Glutamatergic neuron (in vitro differentiated cells): ENCODE measurements at regions not wholly inside any gene's neighbourhood (a gene's known extent, or its start where the extent isn't known, plus 50 kb on each side); places are given as distances from the start of the nearest gene placed in this dataset.

Experiments
- DNase-seq: peaks from one replicate; pipeline ENCODE4 v3.0.0; 2022
- H3K27ac Mint-ChIP-seq: one replicate; pipeline ENCODE4 v1.8.0; 2020; ENCODE audit warnings: mild to moderate bottlenecking, mixed read lengths, inconsistent platforms; ENCODE audit not compliant: unreplicated experiment
- H3K27me3 Mint-ChIP-seq: one replicate; pipeline ENCODE4 v1.8.0; 2020; ENCODE audit warnings: mild to moderate bottlenecking, moderate library complexity, mixed read lengths, inconsistent platforms; ENCODE audit not compliant: unreplicated experiment
- H3K36me3 Mint-ChIP-seq: one replicate; pipeline ENCODE4 v1.8.0; 2020; ENCODE audit warnings: mild to moderate bottlenecking, mixed read lengths, inconsistent platforms; ENCODE audit not compliant: unreplicated experiment
- H3K4me1 Mint-ChIP-seq: one replicate; pipeline ENCODE4 v1.8.0; 2020; ENCODE audit warnings: mild to moderate bottlenecking, low read depth, mixed read lengths, inconsistent platforms; ENCODE audit not compliant: unreplicated experiment
- H3K4me3 Mint-ChIP-seq: one replicate; pipeline ENCODE4 v1.8.0; 2020; ENCODE audit warnings: mild to moderate bottlenecking, mixed read lengths, inconsistent platforms; ENCODE audit not compliant: unreplicated experiment
- H3K9me3 Mint-ChIP-seq: one replicate; pipeline ENCODE4 v1.8.0; 2020; ENCODE audit warnings: mild to moderate bottlenecking, moderate library complexity, mixed read lengths, inconsistent platforms; ENCODE audit not compliant: unreplicated experiment
- TF ChIP-seq, protein P1 (sequence below): fragments of 200-600 bp; sonication (generic); IDR thresholded peaks from one replicate; pipeline ENCODE4 v1.5.0; 2021; ENCODE audit not compliant: partially characterized antibody, unreplicated experiment

DNA sequence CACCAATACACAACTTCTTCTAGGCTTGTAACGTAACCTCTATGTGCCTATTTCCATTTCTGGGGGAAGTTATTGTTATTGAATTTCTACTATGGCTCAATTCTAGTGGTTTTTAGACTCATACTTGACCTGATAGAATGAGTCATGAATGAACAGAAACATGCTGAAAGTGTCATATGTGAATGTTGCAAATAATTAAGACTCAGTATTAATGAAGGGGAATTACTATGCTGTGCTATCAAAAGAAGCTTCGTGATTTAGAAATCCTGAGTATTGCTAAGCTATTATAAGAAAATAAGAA is 135.1 kb upstream of the ZWINT start:
- TF ChIP-seq, protein P1, sequence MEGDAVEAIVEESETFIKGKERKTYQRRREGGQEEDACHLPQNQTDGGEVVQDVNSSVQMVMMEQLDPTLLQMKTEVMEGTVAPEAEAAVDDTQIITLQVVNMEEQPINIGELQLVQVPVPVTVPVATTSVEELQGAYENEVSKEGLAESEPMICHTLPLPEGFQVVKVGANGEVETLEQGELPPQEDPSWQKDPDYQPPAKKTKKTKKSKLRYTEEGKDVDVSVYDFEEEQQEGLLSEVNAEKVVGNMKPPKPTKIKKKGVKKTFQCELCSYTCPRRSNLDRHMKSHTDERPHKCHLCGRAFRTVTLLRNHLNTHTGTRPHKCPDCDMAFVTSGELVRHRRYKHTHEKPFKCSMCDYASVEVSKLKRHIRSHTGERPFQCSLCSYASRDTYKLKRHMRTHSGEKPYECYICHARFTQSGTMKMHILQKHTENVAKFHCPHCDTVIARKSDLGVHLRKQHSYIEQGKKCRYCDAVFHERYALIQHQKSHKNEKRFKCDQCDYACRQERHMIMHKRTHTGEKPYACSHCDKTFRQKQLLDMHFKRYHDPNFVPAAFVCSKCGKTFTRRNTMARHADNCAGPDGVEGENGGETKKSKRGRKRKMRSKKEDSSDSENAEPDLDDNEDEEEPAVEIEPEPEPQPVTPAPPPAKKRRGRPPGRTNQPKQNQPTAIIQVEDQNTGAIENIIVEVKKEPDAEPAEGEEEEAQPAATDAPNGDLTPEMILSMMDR: no peak
- H3K27me3 Mint-ChIP-seq: no peaks in the 10 kb centered on the region
- H3K9me3 Mint-ChIP-seq: no peaks in the 10 kb centered on the region
- no peaks in the 10 kb centered on the region for H3K36me3 Mint-ChIP-seq
- DNase-seq: no peak
- H3K4me3 Mint-ChIP-seq: no peak overlapping the region
- H3K27ac Mint-ChIP-seq: no peak overlapping the region
- H3K4me1 Mint-ChIP-seq: peaks cover 3% of the 10 kb centered on the region

DNA sequence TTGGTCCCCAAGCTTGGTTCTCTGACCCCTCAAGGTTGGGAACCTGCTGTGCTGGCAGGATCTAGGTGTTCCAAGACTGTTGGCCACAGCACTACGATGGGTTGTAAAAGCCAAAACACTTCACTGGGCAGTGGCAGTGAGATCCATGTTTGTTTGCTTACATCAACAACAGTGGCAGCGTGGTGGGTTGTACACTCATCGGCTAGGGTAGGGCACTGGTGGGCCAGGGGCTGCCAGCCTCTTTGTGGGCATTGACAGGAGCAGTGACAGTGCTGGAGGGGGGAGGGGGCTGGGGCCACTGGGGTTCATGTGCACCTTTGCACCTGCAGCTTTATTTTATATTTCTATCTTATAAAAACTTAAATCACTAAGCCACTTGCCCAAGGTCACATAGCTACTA is 126.7 kb upstream of the ZWINT start:
- no peaks in the 10 kb centered on the region for H3K27me3 Mint-ChIP-seq
- no peaks in the 10 kb centered on the region for H3K36me3 Mint-ChIP-seq
- no peak for DNase-seq
- no peak overlapping the region for H3K27ac Mint-ChIP-seq
- no peaks in the 10 kb centered on the region for H3K9me3 Mint-ChIP-seq
- TF ChIP-seq, protein P1: no peak
- peaks cover 18% of the 10 kb centered on the region for H3K4me1 Mint-ChIP-seq
- H3K4me3 Mint-ChIP-seq: no peak overlapping the region

- H3K36me3 Mint-ChIP-seq: no peaks in the 10 kb centered on the region
These were observed 120.5 kb upstream of the ZWINT start for GRCh38 chr10:56481521-56482091.

DNA sequence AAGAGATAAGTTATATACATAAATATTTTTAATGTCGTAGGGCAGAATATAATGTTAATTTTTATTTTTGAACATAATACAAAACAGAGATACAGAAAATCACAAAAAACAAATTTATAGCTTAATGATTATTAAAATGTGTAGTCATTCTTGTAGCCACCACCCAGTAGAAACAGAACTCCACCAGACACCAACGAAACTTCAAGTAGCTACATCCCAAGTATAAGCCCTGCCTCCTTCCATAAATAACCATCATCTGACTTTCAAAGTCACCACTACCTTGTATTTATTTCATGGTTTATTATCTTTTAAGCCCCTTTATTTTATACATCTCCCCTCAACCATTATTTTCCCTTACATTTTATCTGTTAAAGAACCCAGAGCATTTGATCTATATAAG is 111.9 kb upstream of the ZWINT start:
- Mint-ChIP-seq H3K4me3 (no peak overlapping the region), H3K27me3 (no peaks in the 10 kb centered on the region), H3K27ac (no peak overlapping the region), H3K36me3 (no peaks in the 10 kb centered on the region), H3K4me1 (no peaks in the 10 kb centered on the region), H3K9me3 (no peaks in the 10 kb centered on the region)
- TF ChIP-seq, protein P1: no peak
- DNase-seq: no peak

More at GRCh38 chr10:56481521-56482091, 120.5 kb upstream of the ZWINT start:
- TF ChIP-seq, protein P1: no peak
- no peak overlapping the region for H3K4me3 Mint-ChIP-seq
- no peak overlapping the region for H3K27ac Mint-ChIP-seq
- no peak for DNase-seq
- H3K4me1 Mint-ChIP-seq: no peaks in the 10 kb centered on the region
- no peaks in the 10 kb centered on the region for H3K9me3 Mint-ChIP-seq
- H3K27me3 Mint-ChIP-seq: no peaks in the 10 kb centered on the region

DNA sequence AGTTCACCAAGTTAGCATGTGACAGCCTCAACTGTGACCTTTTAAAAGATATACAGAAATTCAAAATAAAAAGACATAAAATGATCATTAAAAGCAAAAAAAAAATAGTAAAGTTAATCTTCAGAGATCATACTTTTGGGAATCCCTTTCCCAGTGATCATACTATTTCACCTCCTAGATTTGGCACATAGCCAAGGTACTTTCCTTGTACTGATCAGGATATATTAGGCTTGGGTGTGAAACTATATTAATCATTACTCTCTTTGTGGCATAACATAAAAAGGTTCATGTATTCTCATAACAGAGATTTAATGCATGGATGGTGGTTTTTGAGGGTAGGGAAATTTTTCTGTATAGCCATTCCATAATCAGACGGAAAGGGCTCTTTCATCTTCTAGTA is 109.6 kb upstream of the ZWINT start:
- Mint-ChIP-seq H3K27me3 (no peaks in the 10 kb centered on the region), H3K4me3 (no peak overlapping the region), H3K36me3 (no peaks in the 10 kb centered on the region), H3K27ac (no peak overlapping the region), H3K4me1 (no peaks in the 10 kb centered on the region), H3K9me3 (no peaks in the 10 kb centered on the region)
- no peak for DNase-seq
- TF ChIP-seq, protein P1: no peak
